ENCODE measurements at regions not wholly inside any gene's neighbourhood (a gene's known extent, or its start where the extent isn't known, plus 50 kb on each side); places are given as distances from the start of the nearest gene placed in this dataset.

DNA sequence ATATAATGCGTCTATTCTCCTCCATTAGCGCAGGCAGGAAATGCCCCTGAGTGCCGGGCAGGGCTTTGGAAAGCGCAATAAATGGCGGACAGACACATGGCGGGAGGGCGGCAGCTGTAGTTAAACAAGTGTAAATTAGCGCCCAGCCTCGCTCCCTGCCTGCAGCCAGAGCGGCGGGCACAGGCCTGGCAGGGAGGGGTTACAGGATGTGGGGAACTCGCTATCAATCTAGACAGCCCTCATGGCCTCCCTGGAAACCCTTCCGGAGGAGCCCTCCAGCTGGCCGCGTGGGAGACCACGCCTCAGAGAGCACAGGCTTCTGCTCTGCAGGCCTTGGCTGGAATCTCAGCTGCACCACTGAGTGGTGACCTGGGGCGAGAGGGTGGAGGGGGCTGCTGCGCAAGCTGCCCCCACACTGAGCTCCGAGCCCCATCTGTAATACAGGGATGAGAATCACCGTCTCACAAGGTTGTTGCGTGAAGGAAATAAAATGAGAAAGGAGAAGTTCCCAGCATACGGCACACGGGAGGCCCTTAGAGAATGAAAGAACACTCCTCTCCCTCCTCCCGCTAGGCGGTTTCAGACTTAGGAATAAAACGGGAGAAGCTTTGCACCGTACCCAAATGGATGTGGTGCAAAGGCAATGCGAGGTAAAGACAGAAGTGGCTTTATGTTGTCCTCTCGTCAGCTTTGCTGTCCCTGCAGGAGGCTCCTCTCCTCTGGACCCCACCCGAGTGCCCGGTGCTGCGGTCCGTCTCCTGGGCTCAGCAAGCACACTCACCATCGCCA is 167.2 kb upstream of the POU3F1 start:
- no peak for TF ChIP-seq EZH2 (IDR thresholded peaks at IDR 0.05; ENCODE audit: low read depth)
- TF ChIP-seq, protein P1, sequence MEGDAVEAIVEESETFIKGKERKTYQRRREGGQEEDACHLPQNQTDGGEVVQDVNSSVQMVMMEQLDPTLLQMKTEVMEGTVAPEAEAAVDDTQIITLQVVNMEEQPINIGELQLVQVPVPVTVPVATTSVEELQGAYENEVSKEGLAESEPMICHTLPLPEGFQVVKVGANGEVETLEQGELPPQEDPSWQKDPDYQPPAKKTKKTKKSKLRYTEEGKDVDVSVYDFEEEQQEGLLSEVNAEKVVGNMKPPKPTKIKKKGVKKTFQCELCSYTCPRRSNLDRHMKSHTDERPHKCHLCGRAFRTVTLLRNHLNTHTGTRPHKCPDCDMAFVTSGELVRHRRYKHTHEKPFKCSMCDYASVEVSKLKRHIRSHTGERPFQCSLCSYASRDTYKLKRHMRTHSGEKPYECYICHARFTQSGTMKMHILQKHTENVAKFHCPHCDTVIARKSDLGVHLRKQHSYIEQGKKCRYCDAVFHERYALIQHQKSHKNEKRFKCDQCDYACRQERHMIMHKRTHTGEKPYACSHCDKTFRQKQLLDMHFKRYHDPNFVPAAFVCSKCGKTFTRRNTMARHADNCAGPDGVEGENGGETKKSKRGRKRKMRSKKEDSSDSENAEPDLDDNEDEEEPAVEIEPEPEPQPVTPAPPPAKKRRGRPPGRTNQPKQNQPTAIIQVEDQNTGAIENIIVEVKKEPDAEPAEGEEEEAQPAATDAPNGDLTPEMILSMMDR (conservative IDR thresholded peaks at IDR 0.05), result no peak

All from PC-9 (cell line).